GM19452 (cell line): ENCODE measurements at regions not wholly inside any gene's neighbourhood (a gene's known extent, or its start where the extent isn't known, plus 50 kb on each side); places are given as distances from the start of the nearest gene placed in this dataset.

ENCODE experiments used
- ATAC-seq: cut with Tn5 transposase; IDR thresholded peaks from one replicate; pipeline ENCODE4 v1.9.1; 2021; ENCODE audit not compliant: unreplicated experiment

GRCh38 chr14:84162633-84163032 lies 1367.3 kb upstream of the FLRT2 start:
- no peak for ATAC-seq

DNA sequence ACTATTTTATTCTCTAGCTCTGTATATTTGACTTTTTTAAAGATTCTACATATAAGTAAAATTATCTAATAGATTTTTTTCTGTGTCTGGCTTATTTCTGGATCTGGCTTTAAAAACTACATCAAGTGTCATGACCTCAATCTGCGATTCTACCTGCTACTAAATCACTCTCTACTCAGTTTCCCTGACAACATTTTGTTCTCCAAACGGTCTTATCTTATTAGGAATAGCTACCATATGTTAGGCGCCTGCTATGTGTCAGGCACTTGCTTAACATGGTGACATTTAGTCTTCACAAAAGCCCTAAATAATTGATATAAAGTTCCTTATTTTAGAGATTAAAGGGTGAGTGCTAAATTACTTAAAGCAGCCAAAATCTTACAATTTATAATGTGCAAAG lies 1362.9 kb upstream of the FLRT2 start:
- no peak for ATAC-seq

DNA sequence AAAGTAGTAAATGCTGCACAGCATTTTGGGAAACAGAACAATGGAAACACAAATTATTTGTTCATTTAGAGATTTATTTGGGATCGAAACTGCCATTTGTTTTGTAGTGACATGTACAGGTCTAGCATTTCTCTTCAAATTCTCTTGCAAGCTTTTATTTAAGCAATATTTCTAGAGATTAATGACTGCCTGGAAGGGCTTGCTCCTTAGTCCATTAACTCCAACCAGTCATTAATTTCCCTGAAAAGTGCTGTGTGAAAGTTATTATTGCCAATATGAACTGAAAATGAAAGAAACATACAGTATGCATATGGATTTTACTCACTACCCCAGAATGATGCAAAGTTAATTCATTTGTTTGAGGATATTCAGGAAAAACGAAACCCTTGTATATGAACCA lies 1349.6 kb upstream of the FLRT2 start:
- ATAC-seq, result no peak

DNA sequence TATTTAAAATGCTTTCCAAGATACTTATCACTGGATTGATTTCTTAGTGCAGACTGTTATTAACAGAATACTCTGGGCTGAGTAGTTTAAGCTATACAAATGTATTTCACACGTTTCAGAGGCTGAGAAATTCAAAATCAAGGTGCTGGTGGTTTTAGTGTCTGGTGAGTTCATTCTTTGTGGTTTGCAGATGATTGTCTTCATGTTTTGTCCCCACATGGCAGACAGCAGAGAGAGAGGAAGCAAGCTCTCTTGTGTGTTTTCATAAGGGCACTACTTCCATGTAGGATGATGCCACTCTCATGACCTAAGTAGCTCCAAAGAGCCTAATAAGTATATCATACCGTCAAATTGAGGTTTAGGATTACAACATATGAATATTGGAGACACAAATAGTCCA lies 1348.9 kb upstream of the FLRT2 start:
- ATAC-seq, result no peak

GRCh38 chr14:84195514-84195913 lies 1334.4 kb upstream of the FLRT2 start:
- ATAC-seq, result no peak

- ATAC-seq, result no peak
Measured at GRCh38 chr14:84197704-84198103, 1332.2 kb upstream of the FLRT2 start.

- ATAC-seq, result no peak
Measured at GRCh38 chr14:84202486-84202885, 1327.5 kb upstream of the FLRT2 start.

- ATAC-seq, result no peak
Measured at GRCh38 chr14:84203896-84204295, 1326.0 kb upstream of the FLRT2 start.

- no peak for ATAC-seq
Measured at GRCh38 chr14:84208451-84208850, 1321.5 kb upstream of the FLRT2 start.

GRCh38 chr14:84209031-84209430 lies 1320.9 kb upstream of the FLRT2 start:
- no peak for ATAC-seq

GRCh38 chr14:84217066-84217465 lies 1312.9 kb upstream of the FLRT2 start:
- no peak for ATAC-seq

DNA sequence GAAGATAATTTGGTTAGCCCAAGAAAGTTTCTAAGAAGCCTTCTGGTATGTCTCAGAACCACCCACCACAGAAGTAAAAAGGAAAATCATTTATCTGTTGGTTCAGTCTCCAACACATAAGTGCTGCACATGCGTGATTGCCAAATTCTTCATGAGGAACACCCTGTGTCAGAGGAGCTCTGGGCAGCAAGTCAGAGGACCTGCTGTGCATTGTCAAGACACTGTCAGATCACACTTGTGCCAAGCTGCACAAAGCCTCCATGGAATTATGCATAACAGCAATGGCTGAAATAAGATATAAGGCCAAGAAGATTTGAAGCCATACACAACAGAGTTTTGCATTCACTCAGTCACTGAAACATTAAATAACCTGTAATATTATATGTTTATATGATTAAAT lies 1304.7 kb upstream of the FLRT2 start:
- ATAC-seq, result no peak

DNA sequence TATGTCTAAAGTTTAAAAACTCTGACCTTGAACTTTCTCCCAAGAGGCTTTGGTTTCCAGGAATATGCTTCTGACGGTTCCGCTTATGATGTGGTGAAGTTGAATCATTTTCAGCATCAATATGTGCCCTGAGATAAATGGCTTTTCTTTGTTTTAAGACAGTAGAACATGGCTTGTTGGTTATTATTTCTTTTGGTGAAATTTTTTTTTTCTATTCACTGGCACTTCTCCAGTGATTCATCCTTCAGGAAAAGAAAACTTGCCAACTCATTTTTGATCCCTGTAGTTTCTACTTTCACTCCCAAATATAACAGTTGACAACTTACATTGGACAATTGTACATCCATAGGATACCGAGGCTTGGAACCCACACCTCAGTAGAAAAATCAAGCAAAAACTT lies 1301.2 kb upstream of the FLRT2 start:
- no peak for ATAC-seq

- ATAC-seq, result no peak
Measured at GRCh38 chr14:84234281-84234680, 1295.7 kb upstream of the FLRT2 start.

DNA sequence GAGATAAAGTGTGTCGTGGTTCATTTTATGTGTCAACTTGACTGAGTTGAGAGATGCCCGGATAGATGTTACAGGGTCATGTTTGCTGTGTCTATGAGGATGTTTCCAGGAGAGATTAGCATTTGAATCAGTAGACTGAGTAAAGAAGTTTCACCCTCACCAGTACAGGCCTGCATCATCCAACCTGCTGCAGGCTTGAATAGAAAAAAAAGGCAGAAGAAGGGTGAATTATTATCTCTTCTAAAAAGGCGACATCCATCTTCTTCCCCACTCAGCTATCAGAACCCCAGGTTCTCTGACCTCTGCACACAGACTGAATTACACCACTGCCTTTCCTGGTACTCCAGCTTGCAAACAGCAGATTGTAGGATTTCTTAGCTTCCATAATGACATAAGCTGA lies 1293.7 kb upstream of the FLRT2 start:
- ATAC-seq, result no peak

- ATAC-seq, result no peak
Measured at GRCh38 chr14:84237881-84238280, 1292.1 kb upstream of the FLRT2 start.

DNA sequence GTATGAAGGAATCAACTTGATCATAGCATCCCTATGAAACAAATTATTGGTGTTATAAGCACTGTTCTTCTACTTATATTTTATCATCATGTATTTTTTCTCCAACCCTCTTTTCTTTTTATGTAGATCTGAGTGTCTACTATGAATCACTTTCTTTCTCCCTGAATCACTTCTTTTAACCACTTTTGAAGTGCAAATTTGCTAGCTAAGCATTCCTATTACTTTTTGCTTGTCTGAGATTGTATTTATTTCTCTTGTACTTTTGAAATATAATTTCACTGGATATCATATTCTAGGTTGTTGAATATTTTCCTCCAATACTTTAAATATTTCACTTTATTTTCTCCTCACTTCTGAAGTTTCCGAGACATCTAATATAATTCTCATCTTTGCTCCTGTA lies 1282.3 kb upstream of the FLRT2 start:
- ATAC-seq, result no peak

- no peak for ATAC-seq
Measured at GRCh38 chr14:84250893-84251292, 1279.1 kb upstream of the FLRT2 start.

GRCh38 chr14:84251411-84252115 lies 1278.4 kb upstream of the FLRT2 start:
- ATAC-seq, result no peak

- ATAC-seq, result no peak
Measured at GRCh38 chr14:84252706-84253105, 1277.2 kb upstream of the FLRT2 start.

GRCh38 chr14:84253326-84253725 lies 1276.6 kb upstream of the FLRT2 start:
- no peak for ATAC-seq

GRCh38 chr14:84254290-84254689 lies 1275.7 kb upstream of the FLRT2 start:
- ATAC-seq, result no peak

GRCh38 chr14:84262932-84263331 lies 1267.0 kb upstream of the FLRT2 start:
- no peak for ATAC-seq
